Activated naive CD8-positive, alpha-beta T cell treated with anti-CD3 and anti-CD28 coated beads, Interleukin-2, amount 50 U/mL, for 24 hours (primary cell): ENCODE measurements at regions not wholly inside any gene's neighbourhood (a gene's known extent, or its start where the extent isn't known, plus 50 kb on each side); places are given as distances from the start of the nearest gene placed in this dataset.
"Not testable (repeated sequence)": the region's sequence is repeated elsewhere in the genome, so short reads cannot be mapped to it uniquely, and the experiment has no call there.

ENCODE experiments used
- ATAC-seq: fragments of 150-1000 bp; cut with Tn5 transposase; one replicate; pipeline ENCODE4 v1.10.0; 2021
- DNase-seq: peaks from one replicate; pipeline ENCODE4 v3.0.0; 2021
- H3K27ac Mint-ChIP-seq: one replicate; pipeline ENCODE4 v1.8.0; 2021; ENCODE audit warnings: mild to moderate bottlenecking, mixed read lengths
- H3K27me3 Mint-ChIP-seq: one replicate; pipeline ENCODE4 v1.8.0; 2021; ENCODE audit warnings: mixed read lengths
- H3K36me3 Mint-ChIP-seq: one replicate; pipeline ENCODE4 v1.8.0; 2021; ENCODE audit warnings: low read depth, mixed read lengths
- H3K4me1 Mint-ChIP-seq: one replicate; pipeline ENCODE4 v1.8.0; 2021; ENCODE audit warnings: mixed read lengths
- H3K4me3 Mint-ChIP-seq: one replicate; pipeline ENCODE4 v1.8.0; 2021; ENCODE audit warnings: mild to moderate bottlenecking, moderate library complexity, mixed read lengths
- H3K9me3 Mint-ChIP-seq: one replicate; pipeline ENCODE4 v1.8.0; 2021; ENCODE audit warnings: mixed read lengths

DNA sequence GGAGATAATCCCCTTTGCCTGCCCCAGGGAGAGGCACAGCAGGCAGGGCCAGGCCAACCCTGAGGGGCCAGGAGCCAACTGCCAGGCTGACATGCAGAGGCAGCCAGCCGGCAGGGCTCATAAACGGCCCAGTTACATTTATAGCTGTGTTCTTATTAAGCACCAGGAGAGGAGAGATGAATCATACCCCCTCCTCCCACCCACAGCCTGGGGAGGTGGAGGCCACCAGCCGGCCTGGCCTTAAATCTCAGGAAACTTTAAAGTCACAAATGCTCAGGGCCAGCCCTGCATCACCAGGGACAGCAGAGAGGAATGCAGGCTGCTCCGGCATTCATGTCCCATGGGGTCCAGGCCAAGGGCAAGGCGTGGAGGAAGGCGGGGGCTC, 177.2 kb downstream of the TMEM132E start:
- Mint-ChIP-seq H3K27ac (no peak overlapping the region), H3K27me3 (peaks cover 30% of the 10 kb centered on the region), H3K4me1 (no peaks in the 10 kb centered on the region), H3K9me3 (no peaks in the 10 kb centered on the region), H3K36me3 (no peaks in the 10 kb centered on the region), H3K4me3 (no peak overlapping the region)
- ATAC-seq (no peak), DNase-seq (no peak)

- Mint-ChIP-seq H3K4me3 (no peak overlapping the region), H3K36me3 (no peaks in the 10 kb centered on the region), H3K27me3 (peaks cover 26% of the 10 kb centered on the region), H3K4me1 (no peaks in the 10 kb centered on the region), H3K27ac (no peak overlapping the region), H3K9me3 (no peaks in the 10 kb centered on the region)
- ATAC-seq (no peak), DNase-seq (no peak)
These were observed 176.7 kb downstream of the TMEM132E start for GRCh38 chr17:34755981-34756636.

DNA sequence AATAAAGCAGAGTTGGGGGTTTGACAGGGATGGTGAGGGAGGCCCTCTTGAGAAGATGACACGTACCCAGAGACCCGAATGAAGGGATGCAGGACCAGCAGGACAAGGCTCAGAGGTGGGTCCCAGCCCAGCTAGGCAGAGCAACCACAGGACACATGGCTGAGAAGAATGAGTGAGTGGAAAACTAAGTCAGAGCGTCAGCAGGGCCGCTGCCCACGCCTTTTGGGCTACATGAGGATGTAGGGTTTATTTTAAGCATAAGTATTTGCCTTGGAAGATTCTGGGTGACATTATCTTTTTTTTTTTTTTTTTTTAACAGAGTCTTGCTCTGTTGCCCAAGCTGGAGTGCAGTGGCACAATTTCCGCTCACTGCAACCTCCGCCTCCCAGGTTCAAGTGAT, 176.0 kb downstream of the TMEM132E start:
- H3K27ac Mint-ChIP-seq = no peak overlapping the region
- H3K27me3 Mint-ChIP-seq = peaks cover 26% of the 10 kb centered on the region
- DNase-seq (no peak), ATAC-seq (no peak)
- H3K4me1 Mint-ChIP-seq = no peaks in the 10 kb centered on the region
- no peaks in the 10 kb centered on the region for H3K36me3 Mint-ChIP-seq
- no peaks in the 10 kb centered on the region for H3K9me3 Mint-ChIP-seq
- no peak overlapping the region for H3K4me3 Mint-ChIP-seq

DNA sequence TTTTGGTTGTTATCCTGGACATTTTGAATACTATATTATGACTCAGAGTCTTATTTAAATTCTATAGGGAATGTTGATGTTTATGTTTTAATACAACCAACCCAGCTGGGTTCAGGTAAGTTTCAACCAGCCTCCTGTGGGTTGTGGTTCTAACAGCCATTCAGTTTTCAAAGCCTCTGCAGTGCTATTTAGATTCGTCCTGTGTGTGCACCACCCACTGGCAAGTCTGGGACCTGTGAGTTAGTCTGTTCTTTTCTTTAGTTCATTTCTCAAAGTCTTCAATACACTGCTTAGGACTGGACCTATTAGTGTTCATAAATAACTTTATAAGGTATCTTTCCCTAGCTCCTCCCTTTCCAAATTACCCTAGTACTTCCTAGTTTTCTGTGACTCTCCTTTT, 170.6 kb downstream of the TMEM132E start:
- Mint-ChIP-seq H3K4me1 (no peaks in the 10 kb centered on the region), H3K27me3 (peaks cover 39% of the 10 kb centered on the region), H3K36me3 (no peaks in the 10 kb centered on the region), H3K4me3 (no peak overlapping the region), H3K9me3 (no peaks in the 10 kb centered on the region), H3K27ac (no peak overlapping the region)
- DNase-seq (no peak), ATAC-seq (no peak)

DNA sequence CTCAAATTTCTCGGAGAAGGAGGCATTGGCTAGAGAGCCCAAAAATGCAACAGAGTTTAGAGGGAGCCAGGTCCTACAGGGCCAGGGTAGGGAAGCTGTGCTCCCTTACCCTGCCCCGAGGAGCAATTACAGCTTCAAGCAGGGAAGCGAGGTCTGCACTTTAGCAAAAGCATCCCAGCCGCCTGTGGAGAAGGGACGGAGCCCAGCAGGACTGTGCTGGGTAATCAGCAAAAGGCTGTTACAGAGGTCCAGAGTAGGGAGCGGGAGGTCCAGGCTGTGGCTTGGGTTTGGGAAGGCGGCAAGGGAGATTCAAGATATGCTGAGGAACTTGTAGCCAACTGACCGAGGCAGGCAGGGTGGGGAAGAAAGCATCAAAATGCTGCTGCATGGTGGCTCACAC, 162.6 kb downstream of the TMEM132E start:
- peaks cover 18% of the 10 kb centered on the region for H3K27me3 Mint-ChIP-seq
- ATAC-seq = no peak
- no peak overlapping the region for H3K27ac Mint-ChIP-seq
- H3K9me3 Mint-ChIP-seq = no peaks in the 10 kb centered on the region
- no peak overlapping the region for H3K4me3 Mint-ChIP-seq
- no peaks in the 10 kb centered on the region for H3K36me3 Mint-ChIP-seq
- no peak for DNase-seq
- H3K4me1 Mint-ChIP-seq = no peaks in the 10 kb centered on the region

- no peak for DNase-seq
- Mint-ChIP-seq H3K9me3 (no peaks in the 10 kb centered on the region), H3K27me3 (peaks cover 15% of the 10 kb centered on the region), H3K27ac (no peak overlapping the region), H3K4me3 (no peak overlapping the region), H3K4me1 (no peaks in the 10 kb centered on the region), H3K36me3 (no peaks in the 10 kb centered on the region)
- ATAC-seq = no peak
These were observed 161.5 kb downstream of the TMEM132E start for GRCh38 chr17:34740565-34741520.

DNA sequence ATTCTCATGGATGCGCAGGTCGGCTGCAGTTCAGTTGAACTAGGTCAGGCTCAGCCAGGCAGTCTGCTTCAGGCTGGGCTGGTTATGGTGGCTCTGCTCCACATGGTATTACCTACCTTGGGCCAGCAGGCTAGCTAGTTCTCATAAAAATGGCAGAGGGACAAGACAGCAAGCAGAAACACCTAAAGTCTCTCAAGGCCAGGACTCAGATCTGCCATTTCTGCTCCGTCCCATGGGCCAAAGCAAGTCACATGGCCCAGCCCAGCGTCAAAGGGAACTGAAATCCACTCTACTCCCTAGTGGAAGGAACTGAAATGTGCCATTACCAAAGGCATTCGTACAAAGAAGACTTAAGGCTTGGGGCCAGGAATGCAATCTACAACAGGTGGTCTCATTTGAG, 160.0 kb downstream of the TMEM132E start:
- Mint-ChIP-seq H3K9me3 (no peaks in the 10 kb centered on the region), H3K4me3 (no peak overlapping the region), H3K36me3 (no peaks in the 10 kb centered on the region), H3K27ac (no peak overlapping the region), H3K4me1 (no peaks in the 10 kb centered on the region), H3K27me3 (peaks cover 15% of the 10 kb centered on the region)
- DNase-seq (no peak), ATAC-seq (no peak)

DNA sequence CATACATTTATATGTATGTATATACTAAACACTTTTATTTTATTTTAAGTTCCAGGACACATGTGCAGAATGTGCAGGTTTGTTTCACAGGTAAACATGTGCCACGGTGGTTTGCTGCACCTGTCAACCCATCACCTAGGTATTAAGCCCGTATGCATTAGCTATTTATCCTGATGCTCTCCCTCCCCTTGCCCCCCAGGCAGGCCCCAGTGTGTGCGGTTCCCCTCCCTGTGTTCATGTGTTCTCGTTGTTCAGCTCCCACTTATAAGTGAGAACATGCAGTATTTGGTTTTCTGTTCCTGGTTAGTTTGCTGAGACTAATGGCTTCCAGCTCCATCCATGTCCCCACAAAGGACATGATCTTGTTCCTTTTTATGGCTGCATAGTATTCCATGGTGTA, 158.3 kb downstream of the TMEM132E start:
- H3K9me3 Mint-ChIP-seq, H3K36me3 Mint-ChIP-seq, H3K4me3 Mint-ChIP-seq, H3K4me1 Mint-ChIP-seq, DNase-seq, ATAC-seq, H3K27ac Mint-ChIP-seq: not testable (repeated sequence)
- peaks cover 12% of the 10 kb centered on the region for H3K27me3 Mint-ChIP-seq

DNA sequence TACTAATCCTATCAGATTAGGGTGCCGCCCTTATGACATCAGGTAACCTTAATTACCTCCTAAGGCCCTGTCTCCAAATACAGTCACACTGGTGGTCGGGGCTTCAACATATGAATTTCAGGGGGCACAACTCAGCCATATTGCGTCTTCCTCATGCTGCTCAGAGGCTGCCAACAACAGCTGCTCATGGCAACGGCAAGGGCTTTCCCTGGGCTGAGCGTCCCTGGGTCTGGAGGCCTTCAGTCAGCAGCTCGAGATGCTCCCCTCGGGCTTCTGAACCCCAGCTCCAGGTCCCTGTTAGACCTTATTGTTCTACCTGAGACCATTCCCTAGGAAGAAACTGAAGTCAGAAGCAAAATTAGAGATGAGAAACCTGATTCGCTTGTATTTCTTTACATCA, 157.2 kb downstream of the TMEM132E start:
- Mint-ChIP-seq H3K27me3 (peaks cover 4% of the 10 kb centered on the region), H3K9me3 (no peaks in the 10 kb centered on the region), H3K36me3 (no peaks in the 10 kb centered on the region), H3K4me1 (no peaks in the 10 kb centered on the region), H3K4me3 (no peak overlapping the region), H3K27ac (no peak overlapping the region)
- no peak for ATAC-seq
- no peak for DNase-seq

- H3K4me3 Mint-ChIP-seq = no peak overlapping the region
- no peaks in the 10 kb centered on the region for H3K36me3 Mint-ChIP-seq
- no peak for DNase-seq
- H3K9me3 Mint-ChIP-seq = no peaks in the 10 kb centered on the region
- ATAC-seq = no peak
- H3K27me3 Mint-ChIP-seq = peaks cover 4% of the 10 kb centered on the region
- no peak overlapping the region for H3K27ac Mint-ChIP-seq
- no peaks in the 10 kb centered on the region for H3K4me1 Mint-ChIP-seq
These were observed 154.0 kb downstream of the TMEM132E start for GRCh38 chr17:34733333-34733732.

DNA sequence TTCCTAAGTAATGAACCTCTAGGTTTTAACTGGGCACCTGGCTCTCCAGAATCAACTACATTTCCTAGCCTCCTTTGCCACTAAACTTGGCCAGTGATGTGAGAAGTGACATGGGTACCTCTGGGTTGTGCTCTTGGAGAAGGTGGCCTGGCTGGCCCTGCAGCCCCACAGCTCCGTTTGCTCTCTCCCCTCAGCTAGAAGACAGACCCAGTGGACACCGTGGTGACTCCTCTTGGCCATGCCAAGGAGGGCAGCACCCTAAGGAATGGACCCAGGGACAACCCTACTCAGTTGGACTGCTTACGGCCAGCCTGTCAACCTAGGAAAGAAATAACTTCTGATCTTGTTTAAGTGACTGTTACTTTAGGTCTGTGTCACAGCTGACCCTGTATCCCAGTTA, 151.4 kb downstream of the TMEM132E start:
- Mint-ChIP-seq H3K9me3 (no peaks in the 10 kb centered on the region), H3K27me3 (peaks cover 6% of the 10 kb centered on the region), H3K36me3 (no peaks in the 10 kb centered on the region), H3K4me3 (no peak overlapping the region), H3K4me1 (no peaks in the 10 kb centered on the region), H3K27ac (no peak overlapping the region)
- no peak for ATAC-seq
- no peak for DNase-seq

DNA sequence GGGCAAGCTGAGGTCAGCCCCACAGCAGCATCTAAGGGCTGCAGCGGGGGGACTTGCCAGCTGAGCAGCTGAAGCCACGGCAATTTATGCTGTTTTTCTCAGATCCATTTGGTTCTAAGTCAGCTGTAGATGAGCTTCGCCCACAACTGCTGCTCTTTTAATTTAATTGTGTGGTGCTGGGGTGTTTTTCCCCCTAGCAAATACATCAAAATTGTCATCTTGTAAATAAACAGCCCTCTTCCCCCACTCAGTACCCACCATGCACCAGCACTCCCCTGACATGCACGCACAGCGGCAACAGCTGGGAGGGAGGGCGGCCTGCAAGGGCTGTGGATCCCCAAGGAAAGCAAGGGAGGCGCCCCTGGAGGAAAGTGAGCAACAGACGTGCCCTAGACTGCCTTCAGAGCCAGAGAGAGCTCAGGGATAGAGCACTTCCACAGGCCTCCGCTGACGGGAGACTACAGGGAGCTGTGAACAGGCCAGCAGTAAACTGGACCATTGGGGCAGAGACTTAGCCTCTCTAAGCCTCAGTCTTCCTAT, 149.5 kb downstream of the TMEM132E start:
- peaks cover 3% of the 10 kb centered on the region for H3K27me3 Mint-ChIP-seq
- H3K9me3 Mint-ChIP-seq = no peaks in the 10 kb centered on the region
- H3K36me3 Mint-ChIP-seq = no peaks in the 10 kb centered on the region

GRCh38 chr17:34727601-34728000, 148.2 kb downstream of the TMEM132E start:
- Mint-ChIP-seq H3K4me1 (no peaks in the 10 kb centered on the region), H3K27me3 (peaks cover 3% of the 10 kb centered on the region), H3K9me3 (no peaks in the 10 kb centered on the region), H3K27ac (no peak overlapping the region), H3K4me3 (no peak overlapping the region), H3K36me3 (no peaks in the 10 kb centered on the region)
- DNase-seq (no peak), ATAC-seq (no peak)

More for the DNA sequence above, 149.5 kb downstream of the TMEM132E start:
- no peak overlapping the region for H3K4me3 Mint-ChIP-seq
- ATAC-seq (no peak), DNase-seq (no peak)
- H3K4me1 Mint-ChIP-seq = no peaks in the 10 kb centered on the region
- no peak overlapping the region for H3K27ac Mint-ChIP-seq

- Mint-ChIP-seq H3K27ac (no peak overlapping the region), H3K4me1 (no peaks in the 10 kb centered on the region), H3K27me3 (peaks cover 3% of the 10 kb centered on the region), H3K4me3 (no peak overlapping the region), H3K9me3 (no peaks in the 10 kb centered on the region), H3K36me3 (no peaks in the 10 kb centered on the region)
- ATAC-seq (no peak), DNase-seq (no peak)
These were observed 147.4 kb downstream of the TMEM132E start for GRCh38 chr17:34726536-34727384.
